ENCODE measurements at regions not wholly inside any gene's neighbourhood (a gene's known extent, or its start where the extent isn't known, plus 50 kb on each side); places are given as distances from the start of the nearest gene placed in this dataset.

DNA sequence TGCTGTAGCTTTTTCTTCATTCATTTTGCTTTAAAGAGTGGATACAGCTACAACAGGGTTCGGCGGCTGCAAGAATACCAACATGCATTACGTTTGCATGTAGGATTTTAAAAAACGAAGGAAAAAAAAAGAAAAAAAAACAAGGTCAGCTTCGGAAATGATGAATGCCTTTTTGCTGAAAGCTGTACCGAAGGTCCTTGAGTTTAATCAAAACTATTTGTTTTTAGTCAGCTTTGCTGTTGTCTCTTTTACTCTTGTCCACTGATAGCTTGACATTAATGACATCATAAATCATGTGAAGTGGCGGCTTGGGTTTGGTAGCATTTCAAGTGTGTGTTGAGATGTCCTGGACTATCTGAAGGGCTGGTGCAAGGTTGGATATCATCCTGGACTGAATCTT, 779.1 kb downstream of the NR2F1-AS1 start:
- intact Hi-C loops (cut with DNase I, micrococcal nuclease) = no loop called here
- Mint-ChIP-seq H3K4me1 (no peaks in the 10 kb centered on the region), H3K27me3 (no peaks in the 10 kb centered on the region), H3K4me3 (no peak overlapping the region), H3K36me3 (ENCODE audit: low read depth) (no peaks in the 10 kb centered on the region), H3K9me3 (ENCODE audit: low read depth) (peaks cover 3% of the 10 kb centered on the region), H3K27ac (no peak overlapping the region)
- ChIA-PET POLR2A (no interaction called here), CTCF (interaction anchor here (0.6 to 0.7 kb wide), 2 partner anchors 8 to 9 kb away, joined by 3 read pairs; no protein-coding TSS in a partner anchor)
- DNase-seq (no peak), ATAC-seq (no peak)

DNA sequence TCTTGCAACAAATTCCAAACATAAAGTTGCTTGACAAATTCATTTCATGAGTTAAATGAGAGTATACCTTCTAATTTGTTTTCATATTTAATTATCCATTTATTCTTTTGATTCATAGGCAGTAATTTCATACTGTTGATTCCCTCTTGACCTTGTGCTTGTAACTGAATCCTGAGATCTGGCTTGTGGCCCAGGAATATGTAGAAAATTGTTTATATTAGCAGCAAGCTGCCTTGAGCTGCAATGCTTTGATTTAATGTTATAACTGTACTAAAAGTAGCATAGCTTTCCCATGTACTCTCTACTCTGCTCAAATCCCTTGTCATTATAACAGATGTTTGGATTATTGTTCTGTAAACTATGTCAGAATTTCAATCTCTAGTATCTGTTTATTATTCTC, 780.7 kb downstream of the NR2F1-AS1 start:
- no peak overlapping the region for H3K27ac Mint-ChIP-seq
- peaks cover 3% of the 10 kb centered on the region for H3K9me3 Mint-ChIP-seq (ENCODE audit: low read depth)
- intact Hi-C loops (cut with DNase I, micrococcal nuclease) = no loop called here
- ATAC-seq (no peak), DNase-seq (no peak)
- H3K4me1 Mint-ChIP-seq = no peaks in the 10 kb centered on the region
- ChIA-PET POLR2A (no interaction called here), CTCF (no interaction called here)
- H3K4me3 Mint-ChIP-seq = no peak overlapping the region
- no peaks in the 10 kb centered on the region for H3K27me3 Mint-ChIP-seq
- H3K36me3 Mint-ChIP-seq (ENCODE audit: low read depth) = no peaks in the 10 kb centered on the region

DNA sequence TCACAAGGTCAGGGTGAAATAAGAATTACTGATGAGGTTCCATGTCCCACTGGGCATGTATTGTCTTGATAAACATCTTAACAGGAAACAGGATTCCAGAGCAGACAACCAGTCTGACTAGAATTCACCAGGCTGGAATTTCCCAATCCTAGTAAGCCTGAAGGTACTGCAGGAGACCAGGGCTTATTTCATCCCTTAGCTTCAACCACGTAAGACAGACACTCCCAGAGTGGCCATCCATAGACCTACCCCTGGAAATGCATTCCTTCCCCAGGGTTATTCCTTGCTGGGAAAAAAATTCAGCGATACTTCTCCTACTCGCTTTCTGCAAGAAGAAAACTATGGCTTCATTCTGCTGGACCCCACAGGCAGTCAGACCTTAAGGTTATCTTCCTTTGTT, 785.4 kb downstream of the NR2F1-AS1 start:
- Mint-ChIP-seq H3K27me3 (no peaks in the 10 kb centered on the region), H3K36me3 (ENCODE audit: low read depth) (no peaks in the 10 kb centered on the region), H3K9me3 (ENCODE audit: low read depth) (peaks cover 11% of the 10 kb centered on the region), H3K27ac (no peak overlapping the region), H3K4me1 (no peaks in the 10 kb centered on the region), H3K4me3 (no peak overlapping the region)
- ATAC-seq (no peak), DNase-seq (no peak)
- intact Hi-C loops (cut with DNase I, micrococcal nuclease) = no loop called here
- ChIA-PET POLR2A (no interaction called here), CTCF (interaction anchor here (0.6 kb wide), 1 partner anchor 568 kb away, joined by 3 read pairs; no protein-coding TSS in a partner anchor)

DNA sequence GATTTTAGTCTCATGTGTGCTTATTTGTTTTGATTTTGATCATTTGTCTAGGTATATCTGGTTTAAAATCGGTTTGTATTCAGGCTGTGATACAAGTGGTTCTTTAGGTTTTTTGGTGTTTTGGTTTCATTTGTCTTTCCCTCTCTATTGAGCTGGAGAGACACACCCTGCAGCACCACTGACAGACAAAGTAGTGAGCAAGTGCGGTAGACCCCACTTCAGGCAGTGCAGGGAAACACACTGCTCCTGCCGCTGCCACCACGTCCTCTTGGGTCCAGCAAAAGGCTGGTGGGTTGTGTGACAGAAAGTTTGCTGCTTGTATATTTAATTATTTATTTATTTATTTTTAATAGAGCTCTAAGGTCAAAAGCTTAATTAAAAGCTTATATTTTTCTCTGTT, 801.0 kb downstream of the NR2F1-AS1 start:
- ATAC-seq = no peak
- Mint-ChIP-seq H3K4me1 (no peaks in the 10 kb centered on the region), H3K36me3 (ENCODE audit: low read depth) (no peaks in the 10 kb centered on the region), H3K27me3 (no peaks in the 10 kb centered on the region), H3K9me3 (ENCODE audit: low read depth) (no peaks in the 10 kb centered on the region), H3K27ac (no peak overlapping the region), H3K4me3 (no peak overlapping the region)
- no peak for DNase-seq
- POLR2A ChIA-PET = no interaction called here
- intact Hi-C loops (cut with DNase I, micrococcal nuclease) = no loop called here
- CTCF ChIA-PET = interaction anchor here (1.3 kb wide), 1 partner anchor 11 kb away, joined by 3 read pairs; no protein-coding TSS in a partner anchor

DNA sequence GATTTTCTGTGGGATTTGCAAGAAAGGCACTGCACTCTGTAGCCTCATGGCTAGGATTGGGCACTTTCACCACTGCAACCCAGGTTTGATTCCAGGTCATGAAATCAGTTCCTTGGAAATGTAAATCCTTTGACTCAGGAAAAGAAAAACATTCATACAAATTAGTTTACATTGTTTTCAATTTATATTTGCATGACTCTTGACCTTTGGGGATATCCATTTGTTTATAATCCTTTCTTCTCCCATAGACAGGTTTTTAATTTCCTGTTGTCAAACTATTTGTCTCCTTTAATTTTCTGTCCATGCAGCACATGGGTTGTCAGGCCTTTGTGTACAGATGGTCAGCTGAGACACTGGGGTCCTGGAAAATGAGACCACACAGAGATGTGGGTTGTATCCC, 801.5 kb downstream of the NR2F1-AS1 start:
- Mint-ChIP-seq H3K4me3 (no peak overlapping the region), H3K27me3 (no peaks in the 10 kb centered on the region), H3K27ac (no peak overlapping the region), H3K4me1 (no peaks in the 10 kb centered on the region), H3K36me3 (ENCODE audit: low read depth) (no peaks in the 10 kb centered on the region), H3K9me3 (ENCODE audit: low read depth) (no peaks in the 10 kb centered on the region)
- ChIA-PET CTCF (interaction anchor here (1.3 kb wide), 1 partner anchor 12 kb away, joined by 3 read pairs; no protein-coding TSS in a partner anchor), POLR2A (no interaction called here)
- no peak for ATAC-seq
- DNase-seq = no peak
- intact Hi-C loops (cut with DNase I, micrococcal nuclease) = no loop called here

DNA sequence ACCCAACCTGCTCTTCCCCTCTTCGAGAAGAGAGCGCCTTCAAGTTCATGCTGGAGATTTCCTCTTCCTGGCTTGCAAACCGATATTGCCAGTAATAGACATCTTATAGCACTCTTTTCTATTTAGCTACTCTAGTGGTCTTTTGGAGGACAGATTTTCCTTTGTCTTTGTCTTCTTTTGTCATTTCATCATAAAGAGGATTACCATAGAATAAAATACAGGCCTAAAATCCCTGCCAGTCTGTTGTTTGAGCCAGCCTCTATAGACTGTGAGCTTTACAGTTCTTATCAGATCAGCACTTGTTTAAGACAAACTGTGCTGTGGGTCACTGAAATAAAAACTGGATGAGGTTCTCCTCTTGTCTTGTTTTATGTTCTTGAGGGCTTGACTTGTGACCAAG, 802.8 kb downstream of the NR2F1-AS1 start:
- intact Hi-C loops (cut with DNase I, micrococcal nuclease) = no loop called here
- ATAC-seq (no peak), DNase-seq (no peak)
- no peaks in the 10 kb centered on the region for H3K4me1 Mint-ChIP-seq
- no peaks in the 10 kb centered on the region for H3K36me3 Mint-ChIP-seq (ENCODE audit: low read depth)
- CTCF ChIA-PET = no interaction called here
- POLR2A ChIA-PET = no interaction called here
- H3K27ac Mint-ChIP-seq = no peak overlapping the region
- no peak overlapping the region for H3K4me3 Mint-ChIP-seq
- H3K9me3 Mint-ChIP-seq (ENCODE audit: low read depth) = no peaks in the 10 kb centered on the region
- no peaks in the 10 kb centered on the region for H3K27me3 Mint-ChIP-seq

DNA sequence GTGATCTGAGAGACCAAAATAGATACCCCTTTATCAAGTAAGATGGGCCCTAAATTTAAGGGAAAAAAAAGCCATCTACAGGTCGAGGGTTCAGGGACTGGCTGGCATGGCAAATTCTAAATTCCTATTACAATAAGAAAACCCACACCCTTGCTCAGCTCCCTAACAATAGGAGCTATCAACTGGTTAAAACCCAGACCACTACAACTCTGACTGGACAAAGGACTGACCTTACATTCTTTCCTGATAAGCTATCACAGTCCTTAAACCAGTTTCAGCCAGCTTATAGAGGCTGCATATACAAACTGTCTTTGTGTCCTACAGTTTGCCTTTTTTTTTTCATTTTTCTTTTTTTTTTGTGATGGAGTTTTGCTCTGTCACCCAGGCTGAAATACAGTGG, 803.6 kb downstream of the NR2F1-AS1 start:
- ChIA-PET CTCF (interaction anchor here (0.6 kb wide), 1 partner anchor 67 kb away, joined by 3 read pairs; no protein-coding TSS in a partner anchor), POLR2A (interaction anchor here (0.5 kb wide), 1 partner anchor 1552 kb away, joined by 3 read pairs; no protein-coding TSS in a partner anchor)
- no peak for ATAC-seq
- no peaks in the 10 kb centered on the region for H3K27me3 Mint-ChIP-seq
- H3K36me3 Mint-ChIP-seq (ENCODE audit: low read depth) = no peaks in the 10 kb centered on the region
- no peaks in the 10 kb centered on the region for H3K9me3 Mint-ChIP-seq (ENCODE audit: low read depth)
- intact Hi-C loops (cut with DNase I, micrococcal nuclease) = no loop called here
- DNase-seq = no peak
- no peak overlapping the region for H3K27ac Mint-ChIP-seq
- no peak overlapping the region for H3K4me3 Mint-ChIP-seq
- no peaks in the 10 kb centered on the region for H3K4me1 Mint-ChIP-seq

DNA sequence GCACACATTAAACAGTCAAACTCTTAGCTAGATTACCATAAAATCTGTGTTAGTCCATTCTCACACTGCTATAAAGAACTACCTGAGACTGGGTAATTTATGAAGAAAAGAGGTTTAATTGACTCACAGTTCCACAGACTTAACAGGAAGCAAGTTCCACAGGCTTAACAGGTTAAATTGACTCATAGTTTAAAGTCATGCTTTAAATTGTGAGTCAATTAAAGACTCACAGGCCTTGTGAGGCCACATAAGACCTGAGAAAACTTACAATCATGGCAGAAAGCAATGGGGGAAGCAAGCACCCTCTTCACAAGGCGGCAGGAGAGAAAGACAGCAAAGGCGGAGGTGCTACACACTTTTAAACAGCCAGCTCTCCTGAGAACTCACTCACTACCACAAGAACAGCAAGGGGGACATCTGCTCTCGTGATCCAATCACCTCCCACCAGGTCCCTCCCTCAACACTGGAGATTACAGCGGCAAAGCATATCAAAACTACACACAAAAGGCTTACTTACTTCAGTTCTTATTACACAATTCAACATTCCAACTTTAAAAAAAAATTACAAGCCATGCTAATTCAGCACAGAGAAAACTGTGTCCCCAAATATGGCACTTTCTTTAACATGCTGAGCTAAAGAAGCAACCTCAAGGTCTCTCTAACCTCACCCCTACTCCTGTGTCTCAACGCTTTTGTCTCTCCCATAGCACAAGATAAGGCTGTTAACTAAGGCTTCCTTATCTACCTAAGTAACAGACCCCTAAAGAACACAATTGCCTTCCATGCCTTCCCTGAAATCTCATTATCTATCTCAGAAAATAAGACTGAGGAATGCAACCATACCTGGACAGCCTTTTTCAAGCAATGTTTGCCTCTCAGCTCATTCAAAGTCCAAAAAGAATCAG, 805.1 kb downstream of the NR2F1-AS1 start:
- H3K36me3 Mint-ChIP-seq (ENCODE audit: low read depth) = no peaks in the 10 kb centered on the region
- intact Hi-C loops (cut with DNase I, micrococcal nuclease) = no loop called here
- ATAC-seq (peak; percentile 39), DNase-seq (no peak)
- CTCF ChIA-PET = interaction anchor here (0.8 kb wide), 1 partner anchor 430 kb away, joined by 3 read pairs; no protein-coding TSS in a partner anchor
- no peaks in the 10 kb centered on the region for H3K4me1 Mint-ChIP-seq
- H3K9me3 Mint-ChIP-seq (ENCODE audit: low read depth) = no peaks in the 10 kb centered on the region
- H3K27ac Mint-ChIP-seq = no peak overlapping the region
- POLR2A ChIA-PET = no interaction called here
- H3K4me3 Mint-ChIP-seq = no peak overlapping the region
- H3K27me3 Mint-ChIP-seq = no peaks in the 10 kb centered on the region

DNA sequence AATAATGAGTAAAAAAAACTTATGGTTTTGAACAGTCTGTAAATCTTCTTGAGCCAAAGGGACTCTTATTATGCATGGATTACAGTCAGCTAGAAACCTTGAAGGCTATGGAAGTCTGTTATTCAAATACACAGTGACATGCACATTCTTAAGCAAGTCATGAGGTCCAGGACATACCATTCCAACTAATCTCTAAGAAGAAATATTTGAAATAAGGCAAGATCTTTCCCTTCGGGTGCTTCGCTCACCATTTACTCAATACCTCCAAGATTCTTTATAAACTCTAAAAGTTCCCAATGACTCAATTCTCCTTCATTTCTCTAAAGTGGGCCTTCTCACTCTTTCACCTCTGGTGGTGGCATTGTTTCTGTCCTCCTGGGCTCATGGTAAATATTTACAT, 811.0 kb downstream of the NR2F1-AS1 start:
- DNase-seq = no peak
- no peaks in the 10 kb centered on the region for H3K9me3 Mint-ChIP-seq (ENCODE audit: low read depth)
- ChIA-PET POLR2A (no interaction called here), CTCF (no interaction called here)
- intact Hi-C loops (cut with DNase I, micrococcal nuclease) = no loop called here
- no peak for ATAC-seq
- no peaks in the 10 kb centered on the region for H3K4me1 Mint-ChIP-seq
- no peak overlapping the region for H3K27ac Mint-ChIP-seq
- no peaks in the 10 kb centered on the region for H3K27me3 Mint-ChIP-seq
- no peak overlapping the region for H3K4me3 Mint-ChIP-seq
- H3K36me3 Mint-ChIP-seq (ENCODE audit: low read depth) = no peaks in the 10 kb centered on the region

DNA sequence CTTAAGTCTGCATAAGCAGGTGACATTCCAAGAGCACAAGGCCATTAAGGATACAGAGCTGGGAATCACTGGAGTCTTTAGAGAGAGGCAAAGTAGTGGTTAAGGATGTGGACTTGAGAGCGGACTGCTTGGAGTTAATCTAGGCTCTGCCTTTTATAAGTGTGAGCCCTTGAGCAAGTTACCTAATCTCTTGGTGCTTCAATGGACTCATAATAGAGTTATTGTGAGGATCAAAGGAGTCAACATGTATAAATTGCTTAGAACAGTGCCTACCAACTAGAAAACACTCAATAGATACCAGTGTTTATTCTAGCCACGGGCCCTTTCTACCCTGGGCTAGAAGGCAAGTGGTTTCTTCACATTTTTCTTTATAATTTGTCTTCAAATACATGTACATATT, 819.4 kb downstream of the NR2F1-AS1 start:
- Mint-ChIP-seq H3K27ac (no peak overlapping the region), H3K4me1 (no peaks in the 10 kb centered on the region), H3K27me3 (no peaks in the 10 kb centered on the region), H3K4me3 (no peak overlapping the region), H3K36me3 (ENCODE audit: low read depth) (no peaks in the 10 kb centered on the region), H3K9me3 (ENCODE audit: low read depth) (no peaks in the 10 kb centered on the region)
- no peak for DNase-seq
- ChIA-PET POLR2A (no interaction called here), CTCF (no interaction called here)
- ATAC-seq = no peak
- intact Hi-C loops (cut with DNase I, micrococcal nuclease) = no loop called here

DNA sequence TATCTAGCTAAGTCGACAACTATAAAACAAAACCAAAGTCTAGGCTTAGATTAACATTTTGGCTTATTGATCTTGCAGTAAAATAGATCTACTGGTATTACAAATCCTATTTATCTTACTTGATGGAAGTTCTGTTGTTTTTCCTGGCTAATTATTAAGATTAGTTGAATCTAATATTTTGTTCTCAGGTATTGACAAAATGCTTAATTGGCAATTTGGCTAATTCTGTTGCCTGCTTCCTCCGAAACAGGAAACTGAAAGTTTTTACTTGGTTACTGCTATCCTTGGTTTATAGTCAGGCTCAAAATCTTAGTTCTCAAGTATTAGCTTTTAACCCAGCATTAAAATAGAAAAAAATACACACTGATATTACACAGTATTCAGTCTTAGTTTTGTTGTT, 820.5 kb downstream of the NR2F1-AS1 start:
- DNase-seq (no peak), ATAC-seq (no peak)
- Mint-ChIP-seq H3K36me3 (ENCODE audit: low read depth) (no peaks in the 10 kb centered on the region), H3K4me3 (no peak overlapping the region), H3K27ac (no peak overlapping the region), H3K27me3 (no peaks in the 10 kb centered on the region), H3K9me3 (ENCODE audit: low read depth) (no peaks in the 10 kb centered on the region), H3K4me1 (no peaks in the 10 kb centered on the region)
- intact Hi-C loops (cut with DNase I, micrococcal nuclease) = no loop called here
- ChIA-PET CTCF (interaction anchor here (1.1 kb wide), 1 partner anchor 11 kb away, joined by 3 read pairs; no protein-coding TSS in a partner anchor), POLR2A (no interaction called here)

DNA sequence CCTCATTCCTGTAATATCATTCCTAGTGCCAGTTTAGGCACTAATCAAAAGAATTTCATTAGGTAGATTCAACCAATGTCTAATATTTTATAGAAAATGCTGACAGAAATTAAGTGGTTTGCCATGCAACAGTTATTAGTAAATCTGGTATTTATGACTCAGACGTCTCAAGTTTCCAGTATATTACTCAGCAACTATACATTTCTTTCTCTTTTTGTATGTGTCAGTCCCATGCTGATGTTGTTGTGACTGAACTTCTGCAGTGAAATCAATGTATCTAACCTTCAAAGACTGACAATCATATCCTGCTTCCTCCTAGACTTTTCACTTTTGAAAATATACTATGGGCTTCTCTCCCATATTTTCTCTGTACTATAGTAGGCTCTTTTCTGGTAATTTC, 822.5 kb downstream of the NR2F1-AS1 start:
- no peak overlapping the region for H3K27ac Mint-ChIP-seq
- no peaks in the 10 kb centered on the region for H3K36me3 Mint-ChIP-seq (ENCODE audit: low read depth)
- H3K27me3 Mint-ChIP-seq = no peaks in the 10 kb centered on the region
- CTCF ChIA-PET = no interaction called here
- no peak for ATAC-seq
- no peak overlapping the region for H3K4me3 Mint-ChIP-seq
- H3K9me3 Mint-ChIP-seq (ENCODE audit: low read depth) = peaks cover 4% of the 10 kb centered on the region
- no peaks in the 10 kb centered on the region for H3K4me1 Mint-ChIP-seq
- no peak for DNase-seq
- POLR2A ChIA-PET = no interaction called here
- intact Hi-C loops (cut with DNase I, micrococcal nuclease) = no loop called here

All from activated CD4-positive, alpha-beta T cell treated with anti-CD3 and anti-CD28 coated beads for 36 hours (primary cell).